WTC11 (cell line): ENCODE measurements at regions not wholly inside any gene's neighbourhood (a gene's known extent, or its start where the extent isn't known, plus 50 kb on each side); places are given as distances from the start of the nearest gene placed in this dataset.

Experiments
- CREM ChIP-seq: sonication (generic); formaldehyde crosslinking; IDR thresholded peaks from 2 replicates; pipeline ENCODE4 v1.8.1; 2022; ENCODE audit warnings: mild to moderate bottlenecking, missing genetic modification reagents, moderate library complexity
- CTCF ChIP-seq: fragments of 200-600 bp; IDR thresholded peaks from 2 replicates; pipeline ENCODE4 v1.8.0; 2022; ENCODE audit warnings: antibody characterized with exemption
- ZNF512 ChIP-seq: sonication (generic); formaldehyde crosslinking; IDR thresholded peaks from 2 replicates; pipeline ENCODE4 v1.8.1; 2022; ENCODE audit warnings: missing genetic modification reagents, borderline replicate concordance

- no peak for TF ChIP-seq CTCF
- TF ChIP-seq CREM = no peak
- TF ChIP-seq ZNF512 (CRISPR knock-in tag) = no peak
Observed at GRCh38 chr4:134867027-134867426, 665.4 kb upstream of the PABPC4L start.
